GM06990 (cell line): ENCODE measurements at regions not wholly inside any gene's neighbourhood (a gene's known extent, or its start where the extent isn't known, plus 50 kb on each side); places are given as distances from the start of the nearest gene placed in this dataset.
"Not testable (repeated sequence)": the region's sequence is repeated elsewhere in the genome, so short reads cannot be mapped to it uniquely, and the experiment has no call there.

Experiments
- DNase-seq: peaks from one replicate; pipeline ENCODE4 v3.0.0-alpha.2; 2011; ENCODE audit not compliant: insufficient read length; ENCODE audit errors: extremely low read depth
- H3K27me3 ChIP-seq: replicated peaks from 2 replicates; pipeline ENCODE4 v1.6.0; 2011; ENCODE audit warnings: low read length; ENCODE audit not compliant: control insufficient read depth, insufficient read depth
- H3K36me3 ChIP-seq: 2 replicates; pipeline ENCODE4 v1.5.1; 2011; ENCODE audit warnings: low read length; ENCODE audit not compliant: control insufficient read depth, insufficient read depth
- H3K4me3 ChIP-seq: replicated peaks from 2 replicates; pipeline ENCODE4 v1.5.1; 2011; ENCODE audit warnings: low read depth, mild to moderate bottlenecking, control low read depth, low read length
- CTCF ChIP-seq: IDR thresholded peaks from 2 replicates; pipeline ENCODE4 v1.5.1; 2011; ENCODE audit warnings: low read length, control low read depth, mild to moderate bottlenecking, inconsistent platforms; ENCODE audit not compliant: insufficient read depth, poor library complexity, severe bottlenecking

GRCh38 chr3:4166540-4166939 is 136.6 kb upstream of the SETMAR start:
- no peaks in the 10 kb centered on the region for H3K27me3 ChIP-seq
- H3K36me3 ChIP-seq = no peaks in the 10 kb centered on the region
- H3K4me3 ChIP-seq = no peak overlapping the region
- no peak for TF ChIP-seq CTCF
- no peak for DNase-seq

GRCh38 chr3:4167230-4167629 is 135.9 kb upstream of the SETMAR start:
- H3K27me3 ChIP-seq, DNase-seq, H3K4me3 ChIP-seq, H3K36me3 ChIP-seq: not testable (repeated sequence)

DNA sequence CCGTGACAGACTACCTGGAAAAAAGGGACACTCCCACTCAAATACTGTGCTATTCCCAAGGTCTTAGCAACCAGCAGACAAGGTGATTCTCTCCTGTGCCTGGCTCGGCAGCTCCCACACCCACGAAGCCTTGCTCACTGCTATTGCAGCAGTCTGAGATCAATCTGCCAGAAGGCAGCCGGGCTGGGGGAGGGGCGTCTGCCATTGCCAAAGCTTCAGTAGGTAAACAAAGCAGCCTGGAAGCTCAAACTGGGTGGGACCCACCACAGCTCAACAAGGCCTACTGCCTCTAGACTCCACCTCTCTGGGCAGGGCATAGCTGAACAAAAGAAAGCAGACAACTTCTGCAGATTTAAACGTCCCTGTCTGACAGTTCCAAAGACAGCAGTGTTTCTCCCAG is 128.4 kb upstream of the SETMAR start:
- no peaks in the 10 kb centered on the region for H3K36me3 ChIP-seq
- DNase-seq = no peak
- H3K4me3 ChIP-seq = no peak overlapping the region
- no peaks in the 10 kb centered on the region for H3K27me3 ChIP-seq
- no peak for TF ChIP-seq CTCF

GRCh38 chr3:4191971-4192370 is 111.2 kb upstream of the SETMAR start:
- TF ChIP-seq CTCF = no peak
- DNase-seq = no peak
- H3K27me3 ChIP-seq = no peaks in the 10 kb centered on the region
- H3K36me3 ChIP-seq = no peaks in the 10 kb centered on the region
- H3K4me3 ChIP-seq = no peak overlapping the region

GRCh38 chr3:4195006-4195405 is 108.2 kb upstream of the SETMAR start:
- Histone ChIP-seq H3K36me3 (no peaks in the 10 kb centered on the region), H3K27me3 (no peaks in the 10 kb centered on the region), H3K4me3 (no peak overlapping the region)
- no peak for DNase-seq
- TF ChIP-seq CTCF = no peak

GRCh38 chr3:4196506-4197147 is 106.5 kb upstream of the SETMAR start:
- no peak for DNase-seq
- TF ChIP-seq CTCF = no peak
- Histone ChIP-seq H3K4me3 (no peak overlapping the region), H3K27me3 (no peaks in the 10 kb centered on the region), H3K36me3 (no peaks in the 10 kb centered on the region)
